ENCODE measurements at regions not wholly inside any gene's neighbourhood (a gene's known extent, or its start where the extent isn't known, plus 50 kb on each side); places are given as distances from the start of the nearest gene placed in this dataset.
"Not testable (repeated sequence)": the region's sequence is repeated elsewhere in the genome, so short reads cannot be mapped to it uniquely, and the experiment has no call there.

- H3K4me3 ChIP-seq = no peak overlapping the region
- TF ChIP-seq CTCF (IDR thresholded peaks at IDR 0.05) = no peak
- DNase-seq = no peak
- ATAC-seq = no peak
- no peaks in the 10 kb centered on the region for H3K27me3 ChIP-seq (ENCODE audit: low read depth)
- intact Hi-C loops (cut with DNase I) = no loop called here
- H3K4me1 ChIP-seq = no peaks in the 10 kb centered on the region
- no peaks in the 10 kb centered on the region for H3K9me3 ChIP-seq
- H3K36me3 ChIP-seq = no peaks in the 10 kb centered on the region
- H3K27ac ChIP-seq = no peak overlapping the region
Measured at GRCh38 chr9:22189471-22189870, 180.4 kb upstream of the CDKN2B start.

GRCh38 chr9:22197000-22197399 is 187.9 kb upstream of the CDKN2B start:
- H3K4me1 ChIP-seq; H3K4me3 ChIP-seq; intact Hi-C loops (cut with DNase I); ATAC-seq; H3K27me3 ChIP-seq (ENCODE audit: low read depth); H3K9me3 ChIP-seq; H3K27ac ChIP-seq; DNase-seq; H3K36me3 ChIP-seq: not testable (repeated sequence)

- Histone ChIP-seq H3K4me3 (no peak overlapping the region), H3K27me3 (ENCODE audit: low read depth) (no peaks in the 10 kb centered on the region), H3K36me3 (no peaks in the 10 kb centered on the region), H3K9me3 (no peaks in the 10 kb centered on the region), H3K27ac (no peak overlapping the region), H3K4me1 (no peaks in the 10 kb centered on the region)
- ATAC-seq = no peak
- no peak for TF ChIP-seq CTCF (IDR thresholded peaks at IDR 0.05)
- DNase-seq = no peak
- intact Hi-C loops (cut with DNase I) = no loop called here
Measured at GRCh38 chr9:22198681-22199080, 189.6 kb upstream of the CDKN2B start.

- DNase-seq = no peak
- Histone ChIP-seq H3K4me3 (no peak overlapping the region), H3K4me1 (no peaks in the 10 kb centered on the region), H3K27ac (no peak overlapping the region), H3K27me3 (ENCODE audit: low read depth) (no peaks in the 10 kb centered on the region), H3K36me3 (no peaks in the 10 kb centered on the region), H3K9me3 (no peaks in the 10 kb centered on the region)
- no peak for ATAC-seq
- TF ChIP-seq CTCF (IDR thresholded peaks at IDR 0.05) = no peak
- intact Hi-C loops (cut with DNase I) = no loop called here
Measured at GRCh38 chr9:22201256-22201655, 192.2 kb upstream of the CDKN2B start.

- TF ChIP-seq CTCF (IDR thresholded peaks at IDR 0.05) = no peak
- no peak for DNase-seq
Measured at GRCh38 chr9:22203371-22204138, 194.4 kb upstream of the CDKN2B start.

GRCh38 chr9:22204240-22204639 is 195.1 kb upstream of the CDKN2B start:
- DNase-seq = no peak

More at GRCh38 chr9:22203371-22204138, 194.4 kb upstream of the CDKN2B start:
- Histone ChIP-seq H3K27ac (no peak overlapping the region), H3K27me3 (ENCODE audit: low read depth) (no peaks in the 10 kb centered on the region), H3K9me3 (no peaks in the 10 kb centered on the region), H3K36me3 (no peaks in the 10 kb centered on the region), H3K4me3 (no peak overlapping the region), H3K4me1 (no peaks in the 10 kb centered on the region)
- intact Hi-C loops (cut with DNase I) = no loop called here
- ATAC-seq = no peak

More at GRCh38 chr9:22204240-22204639, 195.1 kb upstream of the CDKN2B start:
- Histone ChIP-seq H3K36me3 (no peaks in the 10 kb centered on the region), H3K27ac (no peak overlapping the region), H3K4me3 (no peak overlapping the region), H3K4me1 (peaks cover 7% of the 10 kb centered on the region), H3K9me3 (no peaks in the 10 kb centered on the region), H3K27me3 (ENCODE audit: low read depth) (no peaks in the 10 kb centered on the region)
- intact Hi-C loops (cut with DNase I) = no loop called here
- no peak for ATAC-seq
- no peak for TF ChIP-seq CTCF (IDR thresholded peaks at IDR 0.05)
